Fibroblast of peridontal ligament (primary cell): ENCODE measurements at regions not wholly inside any gene's neighbourhood (a gene's known extent, or its start where the extent isn't known, plus 50 kb on each side); places are given as distances from the start of the nearest gene placed in this dataset.

Source experiments
- DNase-seq: peaks from one replicate; pipeline ENCODE4 v3.0.0-alpha.2; 2010; ENCODE audit errors: extremely low read depth

DNA sequence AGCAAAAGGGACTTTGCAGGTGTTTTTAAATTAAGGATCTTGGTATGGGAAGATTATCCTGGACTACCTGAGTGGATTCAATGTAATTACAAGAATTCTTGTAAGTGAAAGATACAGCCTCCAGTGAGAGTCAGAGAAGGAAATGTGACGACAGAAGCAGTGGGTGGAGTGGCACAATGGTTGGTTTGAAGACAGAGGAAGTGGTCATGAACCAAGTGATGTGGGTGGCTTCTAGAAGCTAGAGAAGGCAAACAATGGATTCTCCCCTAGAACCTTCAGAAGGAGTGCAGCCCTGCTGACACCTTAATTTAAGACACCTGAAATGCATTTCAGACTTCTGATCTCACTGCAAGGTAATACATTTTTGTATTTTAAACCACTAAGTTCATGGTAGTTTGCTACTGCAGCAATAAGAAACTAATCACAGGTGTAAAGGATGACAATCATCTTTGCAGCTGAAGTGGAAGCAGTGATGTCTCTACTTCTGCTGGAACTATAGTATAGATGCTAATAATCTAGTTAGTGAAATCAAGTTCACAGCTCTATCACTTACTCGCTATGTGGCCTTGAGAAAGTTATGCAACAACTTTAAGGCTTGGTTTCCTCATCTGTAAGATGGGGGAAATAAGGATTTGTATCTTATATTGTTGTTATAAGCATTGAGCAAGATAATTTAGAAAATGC lies 403.4 kb upstream of the SUCLG2 start:
- no peak for DNase-seq

DNA sequence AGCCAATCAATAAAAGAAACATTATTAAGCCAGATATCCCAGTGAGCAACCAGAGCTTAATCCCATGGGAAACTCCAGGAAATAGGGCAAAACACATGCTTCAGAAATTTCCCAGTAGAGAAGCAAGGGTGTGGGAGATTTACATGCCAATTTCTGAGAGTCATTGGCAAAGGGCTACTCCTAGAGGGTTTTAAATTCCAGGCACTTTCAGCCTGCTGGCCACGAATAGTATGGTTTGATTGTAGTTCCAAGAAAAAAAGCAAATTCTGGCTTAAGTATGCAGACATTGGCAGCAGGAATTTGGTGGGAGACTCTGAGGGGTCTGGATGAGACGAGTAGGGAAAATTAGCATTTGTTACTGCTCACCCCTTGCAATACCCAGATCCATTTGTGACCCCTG lies 402.1 kb upstream of the SUCLG2 start:
- DNase-seq = no peak

DNA sequence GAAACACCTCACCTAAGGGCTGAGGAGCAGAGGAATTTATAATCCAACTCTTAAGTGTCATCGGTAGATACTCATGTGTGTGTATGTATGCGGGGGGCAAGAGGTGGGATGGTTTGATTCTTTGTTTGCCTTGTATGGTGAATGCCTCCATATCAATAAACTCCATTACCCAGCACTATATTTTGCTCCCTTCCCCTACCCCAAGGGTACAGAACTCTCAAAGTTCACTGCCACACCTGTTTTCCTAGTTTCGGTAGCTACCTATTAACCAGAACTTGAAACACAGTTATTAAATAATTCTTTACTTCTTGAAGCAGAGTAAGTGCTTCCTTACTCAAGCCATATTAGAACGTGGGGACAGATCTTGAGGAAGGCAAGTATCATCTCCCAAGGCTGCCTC lies 400.8 kb upstream of the SUCLG2 start:
- no peak for DNase-seq

DNA sequence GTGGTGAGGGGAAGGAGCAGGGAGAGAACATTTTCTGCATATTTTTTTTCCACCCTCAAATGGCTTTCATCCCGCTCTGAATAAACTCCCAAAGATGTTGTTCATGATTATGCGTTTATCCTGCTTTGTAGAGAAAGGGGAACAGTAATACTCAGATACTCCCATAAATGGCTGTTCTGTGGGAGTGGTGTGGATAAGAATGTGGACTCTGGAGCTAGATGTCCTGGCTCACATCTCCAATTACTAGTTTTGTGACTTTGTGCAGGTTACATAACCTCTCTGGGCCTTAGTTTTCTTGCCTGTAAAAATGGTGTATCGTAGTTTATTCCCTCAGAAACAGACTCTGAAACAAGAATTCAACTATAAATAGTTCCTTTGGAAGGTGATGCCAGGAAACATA lies 395.4 kb upstream of the SUCLG2 start:
- no peak for DNase-seq

DNA sequence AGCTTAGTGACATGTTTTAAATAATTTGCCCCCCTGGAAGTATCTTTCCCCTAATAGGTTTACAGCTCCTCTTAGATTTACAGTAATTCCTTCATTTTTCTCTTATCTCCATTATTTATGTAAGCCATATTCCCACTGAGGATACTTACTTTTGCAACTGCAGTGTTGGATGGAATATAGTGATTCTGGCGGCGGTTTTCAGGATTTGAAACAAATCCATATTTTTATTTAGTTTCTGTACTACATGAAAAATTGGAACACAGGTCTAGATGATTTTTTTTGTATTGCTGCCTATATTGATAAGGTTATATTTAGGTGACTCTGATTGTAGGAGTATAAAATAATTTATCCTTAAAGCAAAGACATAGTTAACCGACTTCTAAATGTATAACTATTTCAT lies 391.6 kb upstream of the SUCLG2 start:
- DNase-seq = no peak

DNA sequence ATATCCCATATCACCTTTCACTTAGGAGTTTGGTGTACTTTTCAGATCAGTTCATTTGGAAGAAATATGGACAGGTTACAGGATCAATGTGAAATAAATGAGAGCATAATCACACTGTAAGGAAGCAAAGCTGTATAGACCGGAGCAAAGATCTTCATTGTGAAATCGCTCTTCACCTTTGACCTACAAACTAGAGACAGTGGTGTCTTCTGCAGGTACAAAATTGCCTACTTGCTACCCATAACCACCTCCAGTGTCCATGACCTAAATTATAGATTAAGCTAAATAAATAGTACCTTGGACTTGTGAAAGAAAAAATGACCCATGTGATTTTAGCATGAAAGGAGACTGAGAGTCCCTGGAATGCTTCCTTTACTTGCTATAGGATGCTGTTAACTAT lies 379.5 kb upstream of the SUCLG2 start:
- no peak for DNase-seq

DNA sequence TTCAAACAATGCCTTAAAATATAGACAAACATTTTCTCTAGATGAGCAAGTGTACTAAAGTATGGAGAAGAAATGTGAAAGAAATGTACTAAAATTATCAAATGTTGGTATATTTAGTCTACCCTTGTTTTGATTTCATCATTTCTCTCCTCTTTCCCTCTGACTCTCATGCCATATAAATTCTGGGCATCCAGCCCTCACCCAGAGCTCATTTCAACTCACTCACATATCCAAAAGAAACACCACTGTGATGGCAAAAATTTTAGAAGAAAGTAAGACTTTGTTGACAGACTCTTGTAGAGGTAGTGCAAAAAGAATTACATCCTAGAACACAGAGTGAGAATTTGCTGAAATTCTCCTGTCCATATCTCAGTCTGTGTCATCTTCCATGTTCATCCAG lies 377.8 kb upstream of the SUCLG2 start:
- DNase-seq = no peak

DNA sequence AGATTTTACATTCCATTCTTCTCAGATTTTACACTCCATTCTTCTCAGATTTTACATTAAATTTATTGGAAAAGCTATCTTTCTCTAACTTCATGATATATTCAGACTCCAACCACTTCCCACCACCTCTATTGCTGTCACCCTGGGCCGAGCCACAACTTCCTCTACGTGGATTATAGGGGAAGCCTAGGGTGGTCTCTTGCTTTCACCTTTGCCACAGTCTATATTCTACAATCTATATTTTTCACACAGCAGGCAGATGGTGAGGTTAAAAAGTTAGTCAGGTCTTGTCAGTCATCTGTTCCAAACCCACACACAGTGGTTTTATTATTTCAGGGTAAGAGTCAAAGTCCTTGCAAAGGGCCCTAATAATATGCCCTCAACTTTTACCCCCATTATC lies 370.8 kb upstream of the SUCLG2 start:
- no peak for DNase-seq

DNA sequence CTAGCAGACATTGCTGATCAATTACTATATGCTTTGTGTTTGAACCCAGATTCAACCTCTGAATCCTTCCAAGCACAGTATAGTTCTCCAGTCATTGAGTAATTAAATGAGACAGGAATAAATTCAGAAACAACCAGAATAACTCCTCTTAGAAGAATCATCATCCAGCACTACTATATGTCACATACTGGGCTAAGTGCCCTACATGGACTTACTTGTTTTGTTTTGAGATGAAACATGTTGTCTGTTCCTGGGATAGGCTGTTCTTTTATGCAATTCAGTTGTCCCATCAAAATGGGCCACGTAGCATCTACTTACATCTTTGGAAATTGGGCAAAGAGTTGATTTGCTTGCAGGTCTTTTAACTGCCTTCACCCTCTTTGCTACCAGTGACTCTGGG lies 365.5 kb upstream of the SUCLG2 start:
- no peak for DNase-seq

DNA sequence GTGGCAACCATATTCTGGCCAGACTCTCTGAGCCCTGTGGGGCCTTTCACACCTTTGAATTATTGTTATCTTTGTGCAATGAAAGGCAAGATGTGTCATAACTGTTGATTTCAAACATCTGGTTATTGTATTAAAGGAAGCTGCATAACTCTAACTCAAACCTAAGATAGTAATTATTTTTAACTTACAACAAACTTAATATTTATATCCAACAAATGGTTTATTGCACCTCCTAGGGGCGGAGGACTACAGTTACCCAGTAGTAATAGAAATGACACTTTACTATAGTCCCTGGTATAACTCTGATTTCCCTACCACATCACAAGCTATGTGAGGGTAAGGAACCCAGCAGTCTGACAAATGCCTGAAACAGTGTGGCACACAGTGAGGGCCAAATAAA lies 363.9 kb upstream of the SUCLG2 start:
- no peak for DNase-seq

DNA sequence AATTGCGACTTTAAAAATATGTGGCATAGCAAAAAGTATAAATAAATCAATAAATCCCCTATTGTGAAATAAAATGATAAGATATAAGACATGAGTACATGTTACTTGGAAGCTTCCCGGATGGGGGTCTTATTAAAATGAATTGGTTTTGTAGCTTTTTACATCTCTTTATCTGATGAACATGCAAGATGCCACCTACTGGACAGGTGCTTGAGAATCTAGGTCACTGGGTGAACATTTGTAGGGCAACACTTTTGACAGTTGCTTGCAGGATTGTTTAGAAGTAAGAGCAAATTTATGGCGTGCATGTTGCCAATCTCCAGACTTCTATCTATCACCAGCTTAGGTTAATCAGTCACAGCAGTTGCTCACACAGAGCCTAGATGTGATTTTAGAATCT lies 362.7 kb upstream of the SUCLG2 start:
- no peak for DNase-seq

DNA sequence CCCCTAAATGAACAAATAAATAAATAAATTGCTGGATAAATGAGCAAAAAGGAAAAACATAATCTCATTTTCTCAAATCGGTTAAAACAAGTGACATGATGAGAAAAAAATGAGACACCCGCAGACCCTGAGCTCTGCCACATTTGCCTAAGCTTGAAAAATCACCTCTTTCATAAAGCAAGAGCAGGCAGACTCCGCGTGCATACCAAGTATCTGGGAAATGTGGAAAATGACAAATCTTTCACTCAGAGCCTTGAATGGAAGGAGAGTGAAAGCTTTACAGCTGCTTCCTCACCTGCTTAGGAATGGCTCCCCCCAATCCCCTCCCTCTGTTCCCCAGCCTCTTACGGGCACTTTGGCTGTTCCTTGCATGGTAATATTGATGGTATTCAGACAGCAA lies 355.5 kb upstream of the SUCLG2 start:
- DNase-seq = no peak

DNA sequence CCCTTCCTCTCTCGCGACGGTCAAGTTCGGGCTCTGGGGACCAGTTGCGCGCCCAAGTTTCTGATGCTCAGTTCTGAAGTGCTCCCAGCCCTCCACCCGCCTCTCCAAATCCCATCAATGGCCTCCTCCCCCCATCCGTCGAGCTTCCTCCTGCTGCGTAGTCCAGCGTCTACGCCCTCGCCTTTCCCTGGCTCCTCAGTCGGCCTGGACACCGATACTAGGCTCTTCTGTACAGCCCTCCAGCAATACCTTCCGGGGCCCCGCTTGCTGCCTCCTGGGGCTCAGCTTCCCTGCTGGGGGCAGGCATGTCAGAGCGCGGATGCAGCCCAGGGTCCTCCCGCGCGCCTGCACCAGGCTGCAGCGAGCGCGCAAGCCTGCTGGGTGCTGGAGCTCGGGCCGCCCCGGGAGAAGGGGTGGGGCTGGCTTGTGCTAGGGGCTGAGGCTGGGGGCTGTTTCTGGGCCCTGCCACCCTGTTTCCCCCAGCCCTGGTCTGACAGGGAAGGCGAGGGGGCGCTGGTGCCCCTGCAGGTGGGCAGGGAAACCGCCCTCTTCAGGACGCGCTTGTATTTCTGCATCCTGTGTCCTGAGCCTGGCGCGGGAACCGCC lies 353.3 kb upstream of the SUCLG2 start:
- DNase-seq = no peak

DNA sequence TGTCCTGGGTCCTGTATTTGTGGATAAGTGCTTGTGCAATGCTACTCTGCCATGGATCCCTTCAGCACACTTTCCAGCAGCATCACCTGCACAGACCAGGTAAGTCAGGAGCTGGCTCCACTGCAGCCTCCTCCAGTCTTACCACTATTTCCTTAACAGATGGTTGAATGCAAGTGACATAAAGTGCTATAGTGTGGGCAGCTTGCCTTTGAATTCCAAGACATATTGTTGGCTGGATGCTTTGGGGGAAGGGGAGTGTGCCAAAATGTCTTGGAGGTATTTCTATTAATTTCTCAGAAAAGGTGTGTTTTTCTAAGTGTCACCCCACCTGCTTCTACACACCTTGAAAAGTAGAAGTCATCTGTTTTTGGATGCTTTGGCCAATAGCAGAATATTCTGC lies 352.2 kb upstream of the SUCLG2 start:
- no peak for DNase-seq

DNA sequence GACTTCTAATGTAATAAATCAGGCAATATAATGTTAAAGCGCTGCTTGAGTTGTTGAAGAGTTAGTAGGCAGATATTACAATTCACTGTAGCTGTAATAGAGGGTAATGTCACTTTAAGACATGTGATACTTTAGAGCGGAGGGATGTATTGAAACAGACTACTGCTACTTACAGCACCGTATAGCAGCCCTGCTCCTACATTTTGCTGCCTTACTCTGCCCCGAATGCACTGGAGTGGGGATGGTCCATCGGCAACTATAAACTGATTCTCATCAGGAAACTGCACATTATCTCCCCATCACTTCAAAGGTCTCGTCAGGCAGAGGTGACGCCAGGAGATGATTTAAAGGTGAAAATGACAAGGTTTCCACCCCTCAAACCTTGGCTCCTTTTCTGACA lies 349.7 kb upstream of the SUCLG2 start:
- no peak for DNase-seq

DNA sequence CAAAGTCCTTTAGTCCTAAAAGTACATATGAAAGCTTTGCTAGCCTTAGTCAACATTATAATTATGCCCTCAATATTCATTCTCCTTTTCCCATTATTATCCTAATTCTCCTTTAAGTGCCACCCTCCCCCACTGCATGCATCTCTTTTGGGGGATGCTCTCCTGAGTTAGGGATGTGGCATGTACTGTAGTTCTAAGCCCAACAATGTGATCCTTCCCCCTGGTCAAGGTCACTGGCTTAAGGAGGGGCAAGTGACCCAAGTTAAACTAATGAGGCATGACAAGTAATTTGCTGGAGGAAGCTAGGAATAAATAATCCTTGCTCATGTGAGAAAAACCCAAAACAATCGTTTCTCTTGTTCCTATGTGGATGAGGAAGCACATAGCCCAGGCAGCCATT lies 343.9 kb upstream of the SUCLG2 start:
- no peak for DNase-seq

DNA sequence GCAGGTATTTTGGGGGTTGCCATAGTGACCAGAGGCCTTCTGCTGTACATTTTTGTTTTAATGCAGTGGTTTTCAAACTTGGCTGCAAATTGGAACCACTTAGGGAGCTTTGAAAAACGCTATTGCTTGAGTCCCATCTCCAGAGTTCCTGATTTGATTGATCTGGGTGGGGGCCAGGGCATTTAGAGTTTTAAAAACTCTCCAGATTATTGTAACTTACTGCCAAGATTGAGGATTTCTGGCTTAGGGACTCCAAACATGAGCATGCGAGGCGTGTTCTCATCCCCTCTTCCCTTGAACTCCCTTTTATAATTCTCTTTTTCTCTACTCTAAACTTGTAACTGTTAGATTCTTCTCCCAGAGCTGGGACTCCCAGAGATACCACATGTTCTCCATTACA lies 340.8 kb upstream of the SUCLG2 start:
- no peak for DNase-seq

DNA sequence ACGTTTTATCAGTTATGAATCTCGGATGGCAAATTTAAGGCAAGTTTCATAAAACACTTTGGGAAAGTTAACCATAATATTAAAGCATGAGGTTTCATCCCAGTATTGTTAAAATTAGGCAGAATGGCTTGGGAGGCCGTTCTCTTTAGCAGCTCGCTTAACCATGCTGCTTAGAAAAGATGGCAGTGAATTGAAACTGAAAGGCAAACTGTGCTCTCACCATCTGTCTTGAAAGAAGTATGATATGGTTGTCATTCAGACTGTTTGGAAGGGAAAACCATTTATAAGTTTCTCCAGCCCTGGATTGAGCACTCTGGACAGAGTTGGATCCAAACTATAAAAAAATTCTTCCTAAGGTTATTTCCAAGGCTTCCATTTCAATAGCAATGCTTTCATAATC lies 332.3 kb upstream of the SUCLG2 start:
- DNase-seq = no peak

DNA sequence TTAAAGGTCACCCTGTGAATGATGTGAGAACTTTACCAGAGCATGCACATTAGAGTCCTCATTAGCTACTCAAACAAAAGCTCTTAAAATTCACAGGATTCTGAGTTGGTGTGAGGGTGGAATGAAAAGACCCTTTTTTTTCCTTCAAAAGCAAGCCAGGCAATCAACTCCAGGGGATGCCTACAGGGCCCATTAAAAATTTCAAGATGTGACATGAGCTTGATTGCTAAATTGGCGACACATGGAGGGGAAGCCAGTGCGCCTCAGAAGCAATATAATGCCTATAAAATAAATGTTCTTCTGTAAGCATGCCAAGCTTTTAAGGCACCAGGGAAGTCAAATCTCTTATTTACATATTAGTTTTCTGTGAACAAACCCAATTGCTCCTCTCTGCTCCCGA lies 328.8 kb upstream of the SUCLG2 start:
- no peak for DNase-seq

DNA sequence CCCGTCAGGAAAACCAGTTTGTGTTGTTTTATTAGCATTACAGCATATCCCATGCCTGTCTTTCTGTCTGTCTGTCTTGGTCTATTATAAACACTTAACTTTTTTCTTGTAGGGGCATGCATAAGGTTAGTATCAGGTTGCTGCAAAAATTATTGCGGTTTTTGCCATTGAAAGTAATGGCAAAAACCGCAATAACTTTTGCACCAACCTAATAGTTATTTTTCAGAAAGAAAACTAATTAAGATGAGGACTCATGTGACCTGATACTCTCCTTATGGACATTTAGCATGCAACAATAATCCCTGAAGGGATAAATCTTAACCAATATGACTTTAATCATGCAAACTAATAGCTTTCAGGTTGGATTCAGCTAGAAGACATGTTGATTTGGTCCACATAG lies 326.7 kb upstream of the SUCLG2 start:
- DNase-seq = no peak

DNA sequence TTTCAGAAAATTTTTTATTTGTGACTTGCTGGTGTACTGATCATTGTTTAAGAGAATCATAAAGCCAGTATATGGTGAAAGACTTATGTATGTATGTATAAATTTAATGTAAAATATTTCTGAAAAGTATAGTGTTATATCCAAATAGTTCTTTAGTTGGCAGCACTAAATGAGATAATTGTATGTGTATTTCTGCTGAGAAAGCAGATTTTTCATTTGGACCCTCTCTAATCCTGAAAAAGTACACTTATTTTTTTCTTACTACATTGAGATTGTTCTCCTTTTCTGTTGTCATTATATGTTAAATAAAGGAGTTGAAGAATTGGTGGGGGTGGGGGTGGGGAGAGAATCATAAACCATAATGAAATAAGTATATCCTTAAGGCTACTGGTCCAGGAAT lies 324.9 kb upstream of the SUCLG2 start:
- DNase-seq = no peak

DNA sequence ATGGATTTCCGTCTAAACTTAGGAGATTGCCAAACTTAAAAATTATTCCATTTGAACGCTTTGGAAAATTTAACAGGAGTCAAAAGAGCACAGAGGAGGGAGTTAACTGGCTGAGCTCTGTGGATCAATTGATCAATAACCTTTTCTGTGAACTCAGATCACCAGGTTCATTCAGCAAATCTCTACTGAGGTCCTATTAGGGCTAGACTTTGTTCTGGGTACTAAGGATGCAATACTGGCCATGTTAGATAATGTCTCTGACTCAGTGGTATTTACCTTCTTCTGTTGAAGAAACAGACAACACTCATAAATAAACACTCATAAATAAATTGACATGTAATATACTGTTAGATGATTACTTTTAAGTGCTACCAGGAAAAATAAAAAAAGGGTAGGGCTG lies 323.4 kb upstream of the SUCLG2 start:
- DNase-seq = no peak

DNA sequence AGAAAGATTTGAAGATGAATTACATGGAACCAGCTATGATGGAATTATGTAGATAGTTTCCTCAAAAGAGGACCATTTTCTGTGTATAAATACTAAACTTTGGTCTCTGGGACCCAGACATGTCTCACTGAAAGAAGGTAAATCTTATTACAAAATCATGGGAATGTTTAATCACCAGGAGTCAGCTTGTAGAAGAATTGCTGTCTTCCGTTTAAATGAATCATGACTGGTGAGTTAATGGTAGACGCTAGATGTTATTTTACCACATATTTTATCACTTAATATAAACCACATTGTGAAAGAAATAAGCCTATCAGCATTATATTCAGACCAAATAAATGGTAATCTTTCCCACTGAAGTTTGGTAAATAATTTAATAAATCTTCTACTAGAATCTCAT lies 322.3 kb upstream of the SUCLG2 start:
- DNase-seq = no peak

DNA sequence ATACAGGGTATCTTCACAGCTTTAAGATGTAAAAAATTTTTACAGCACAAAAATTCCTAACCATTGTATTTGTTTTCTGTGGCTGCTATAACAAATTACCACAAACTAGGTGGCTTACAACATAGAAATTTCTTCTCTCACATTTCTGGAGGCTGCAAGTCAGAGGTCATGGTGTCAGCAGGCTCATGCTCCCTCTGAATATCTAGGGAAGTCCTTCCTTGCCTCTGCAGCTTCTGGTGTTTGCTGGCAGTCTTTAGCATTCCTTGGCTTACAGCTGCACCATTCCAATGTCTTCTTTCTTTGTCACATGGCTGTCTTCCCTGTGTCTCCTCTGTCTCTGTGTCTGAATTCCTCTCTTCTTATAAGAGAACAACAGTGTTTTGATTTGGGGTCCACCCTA lies 310.2 kb upstream of the SUCLG2 start:
- no peak for DNase-seq
